Prostate gland (tissue), 2 donors: ENCODE measurements at regions not wholly inside any gene's neighbourhood (a gene's known extent, or its start where the extent isn't known, plus 50 kb on each side); places are given as distances from the start of the nearest gene placed in this dataset.
A peak's percentile ranks its signal among the peaks of the same experiment; 100 is the strongest.

Experiments
- DNase-seq: peaks from one replicate; pipeline ENCODE4 v3.0.0-alpha.2; 2019; ENCODE audit warnings: low spot score
- H3K27ac ChIP-seq, 2 donors: fragments of 200-600 bp; sonication (generic); 2 replicates each; pipeline ENCODE4 v1.5.1; 2017 to 2019
- H3K27me3 ChIP-seq: fragments of 200-600 bp; sonication (generic); replicated peaks from 2 replicates; pipeline ENCODE4 v1.5.1; 2019; ENCODE audit not compliant: insufficient read depth
- H3K36me3 ChIP-seq, 2 donors: fragments of 200-600 bp; sonication (generic); 1 replicate in 1 of 2; 2 replicates in 1 of 2; pipeline versions ENCODE4 v1.5.1 to v1.8.1; 2017 to 2019
- H3K4me1 ChIP-seq: fragments of 200-600 bp; sonication (generic); replicated peaks from 2 replicates; pipeline ENCODE4 v1.5.1; 2019
- H3K4me3 ChIP-seq, 2 donors: fragments of 200-600 bp; sonication (generic); 2 replicates each; pipeline ENCODE4 v1.5.1; 2017 to 2019
- H3K9me3 ChIP-seq: fragments of 200-600 bp; sonication (generic); 2 replicates; pipeline ENCODE4 v1.5.1; 2017
- POLR2A ChIP-seq: fragments of 450-650 bp; IDR thresholded peaks from one replicate; pipeline ENCODE4 v1.6.1; 2016; ENCODE audit warnings: antibody characterized with exemption, mild to moderate bottlenecking
- POLR2AphosphoS5 ChIP-seq: sonication (generic); formaldehyde crosslinking; IDR thresholded peaks from one replicate; pipeline ENCODE4 v1.6.1; 2017; ENCODE audit warnings: antibody characterized with exemption
- WGBS: methylation state at CpG from one replicate; pipeline ENCODE4 v1.1.5; 2018; 5-methylcytosine and 5-hydroxymethylcytosine counted together
- intact Hi-C: fragments of 100-400 bp; cut with DNase I; formaldehyde crosslinking; loops from one replicate; pipeline ENCODE4 v1.14.2; 2022
- TF ChIP-seq, protein P1 (sequence below), 4 experiments: fragments of 200-600 bp in 2 of 4; fragments of 450-650 bp in 2 of 4; sonication (generic) in 2 of 4; IDR thresholded peaks; 1 replicate in 3 of 4; 2 replicates in 1 of 4; pipeline ENCODE4 v1.5.1; 2016 to 2019; ENCODE audit warnings: antibody characterized with exemption in 4 of 4, mild to moderate bottlenecking in 2 of 4, moderate library complexity in 2 of 4

DNA sequence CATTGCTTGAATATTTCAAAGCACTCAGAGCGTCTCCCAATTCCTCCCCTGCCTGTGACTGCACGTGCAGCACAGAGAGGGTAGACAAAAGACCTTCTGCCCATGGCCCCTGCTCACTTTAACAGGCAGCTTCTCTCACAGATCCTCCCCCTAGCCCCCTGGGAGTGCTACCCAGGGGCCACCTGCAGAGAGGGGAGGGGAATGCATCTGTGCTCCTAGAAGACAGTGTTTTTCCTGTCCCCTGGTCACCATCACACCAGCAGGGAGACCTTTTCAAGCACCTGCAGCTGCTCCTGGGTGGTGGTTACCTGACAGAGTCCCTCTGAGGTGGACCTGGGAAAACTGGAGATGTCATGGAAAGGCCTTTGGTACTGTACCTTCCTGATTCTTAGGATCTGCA, 56.7 kb upstream of the PRR23C start:
- Histone ChIP-seq H3K4me1 (no peaks in the 10 kb centered on the region), H3K4me3 (no peak overlapping the region), H3K36me3 (no peaks in the 10 kb centered on the region), H3K9me3 (no peaks in the 10 kb centered on the region), H3K27ac (no peak overlapping the region), H3K27me3 (no peaks in the 10 kb centered on the region)
- peak; percentile 2 for DNase-seq
- intact Hi-C loops: no loop called here
- TF ChIP-seq POLR2AphosphoS5: no peak
- TF ChIP-seq, protein P1, sequence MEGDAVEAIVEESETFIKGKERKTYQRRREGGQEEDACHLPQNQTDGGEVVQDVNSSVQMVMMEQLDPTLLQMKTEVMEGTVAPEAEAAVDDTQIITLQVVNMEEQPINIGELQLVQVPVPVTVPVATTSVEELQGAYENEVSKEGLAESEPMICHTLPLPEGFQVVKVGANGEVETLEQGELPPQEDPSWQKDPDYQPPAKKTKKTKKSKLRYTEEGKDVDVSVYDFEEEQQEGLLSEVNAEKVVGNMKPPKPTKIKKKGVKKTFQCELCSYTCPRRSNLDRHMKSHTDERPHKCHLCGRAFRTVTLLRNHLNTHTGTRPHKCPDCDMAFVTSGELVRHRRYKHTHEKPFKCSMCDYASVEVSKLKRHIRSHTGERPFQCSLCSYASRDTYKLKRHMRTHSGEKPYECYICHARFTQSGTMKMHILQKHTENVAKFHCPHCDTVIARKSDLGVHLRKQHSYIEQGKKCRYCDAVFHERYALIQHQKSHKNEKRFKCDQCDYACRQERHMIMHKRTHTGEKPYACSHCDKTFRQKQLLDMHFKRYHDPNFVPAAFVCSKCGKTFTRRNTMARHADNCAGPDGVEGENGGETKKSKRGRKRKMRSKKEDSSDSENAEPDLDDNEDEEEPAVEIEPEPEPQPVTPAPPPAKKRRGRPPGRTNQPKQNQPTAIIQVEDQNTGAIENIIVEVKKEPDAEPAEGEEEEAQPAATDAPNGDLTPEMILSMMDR (IDR thresholded peaks at IDR 0.05): no peak
- no peak for TF ChIP-seq POLR2A
- WGBS: 60% methylated on average over 2 of the region's 2 CpGs

DNA sequence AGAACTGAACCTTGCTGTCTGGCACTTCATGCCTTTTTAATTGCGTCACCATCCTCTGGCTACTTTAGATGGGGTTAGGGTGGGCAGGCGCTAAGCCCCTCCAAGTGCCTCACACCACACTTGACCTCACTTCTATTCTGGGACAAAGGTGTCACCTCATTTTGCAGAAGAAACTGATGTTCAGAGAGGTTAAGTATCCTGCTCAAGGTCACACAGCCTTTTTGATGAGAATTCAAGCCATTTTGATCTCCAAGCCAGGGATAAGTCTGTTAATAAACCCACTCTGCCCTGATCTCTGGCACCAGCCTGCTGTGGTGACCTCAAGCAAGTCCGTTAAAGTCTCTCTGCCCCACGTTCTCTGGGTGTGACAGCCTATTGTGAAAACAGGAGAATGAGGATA, 58.8 kb upstream of the PRR23C start:
- Histone ChIP-seq H3K4me1 (no peaks in the 10 kb centered on the region), H3K27ac (no peak overlapping the region), H3K27me3 (no peaks in the 10 kb centered on the region), H3K36me3 (no peaks in the 10 kb centered on the region), H3K4me3 (no peak overlapping the region), H3K9me3 (no peaks in the 10 kb centered on the region)
- intact Hi-C loops: no loop called here
- WGBS: 92% methylated on average over 4 of the region's 4 CpGs
- TF ChIP-seq POLR2A (no peak), POLR2AphosphoS5 (no peak)
- TF ChIP-seq, protein P1 (IDR thresholded peaks at IDR 0.05): no peak
- DNase-seq: no peak

DNA sequence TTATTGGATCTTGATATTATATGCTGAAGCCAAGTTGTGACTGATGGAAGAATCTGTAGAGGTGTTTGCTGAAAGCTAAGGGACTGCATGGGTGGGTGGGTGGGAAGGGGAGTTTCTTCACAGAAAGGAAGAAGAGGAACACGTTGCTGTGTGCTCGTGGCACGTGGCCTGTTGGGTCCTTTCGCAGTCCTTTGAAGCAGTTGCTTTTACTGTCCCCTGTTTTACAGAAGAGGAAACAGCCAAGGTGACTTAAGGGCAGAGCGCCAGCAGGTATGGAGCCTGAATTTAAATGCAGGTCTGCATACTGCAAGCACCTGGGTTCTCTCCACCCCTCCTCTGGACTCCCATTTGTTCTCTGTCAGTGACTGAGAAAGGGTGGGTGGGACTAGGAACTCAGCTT, 59.4 kb upstream of the PRR23C start:
- intact Hi-C loops: no loop called here
- TF ChIP-seq, protein P1 (IDR thresholded peaks at IDR 0.05): no peak
- TF ChIP-seq POLR2A (no peak), POLR2AphosphoS5 (no peak)
- H3K4me3 ChIP-seq: no peak overlapping the region
- no peaks in the 10 kb centered on the region for H3K4me1 ChIP-seq
- peak; percentile 2 for DNase-seq
- no peaks in the 10 kb centered on the region for H3K9me3 ChIP-seq
- no peaks in the 10 kb centered on the region for H3K27me3 ChIP-seq
- no peak overlapping the region for H3K27ac ChIP-seq
- WGBS: 55% methylated on average over 5 of the region's 5 CpGs
- no peaks in the 10 kb centered on the region for H3K36me3 ChIP-seq

DNA sequence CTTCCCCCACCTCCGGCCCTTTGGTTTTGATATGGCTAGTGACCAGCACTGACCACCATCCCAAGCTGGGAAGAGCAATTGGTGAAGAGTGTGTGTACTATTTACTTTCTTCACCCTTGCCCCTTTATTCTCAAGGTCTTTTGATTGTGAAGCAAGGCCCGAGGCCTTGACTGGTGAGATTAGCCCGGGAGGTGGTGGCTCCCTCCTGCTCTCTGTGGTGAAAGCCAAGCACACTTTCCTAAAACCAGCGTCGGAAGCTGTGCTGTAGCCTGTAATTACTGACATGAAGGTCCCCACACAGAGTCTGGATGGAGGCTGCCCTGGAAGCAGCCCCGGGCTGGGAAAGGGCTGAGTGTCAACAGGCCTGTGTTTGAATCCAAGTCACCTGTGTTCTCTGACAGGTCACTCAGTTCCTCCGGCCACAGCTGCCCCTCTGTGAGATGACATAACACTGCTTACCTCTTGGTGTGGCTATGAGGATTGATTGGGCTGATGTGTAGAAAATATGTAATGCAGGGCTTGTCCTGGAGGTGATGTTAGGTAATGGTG, 60.5 kb upstream of the PRR23C start:
- no peak for DNase-seq
- Histone ChIP-seq H3K4me3 (no peak overlapping the region), H3K27me3 (no peaks in the 10 kb centered on the region), H3K4me1 (no peaks in the 10 kb centered on the region), H3K36me3 (no peaks in the 10 kb centered on the region), H3K9me3 (no peaks in the 10 kb centered on the region), H3K27ac (no peak overlapping the region)
- TF ChIP-seq POLR2AphosphoS5 (no peak), POLR2A (no peak)
- TF ChIP-seq, protein P1 (IDR thresholded peaks at IDR 0.05): no peak
- 81% methylated on average over 7 of the region's 7 CpGs for WGBS
- intact Hi-C loops: no loop called here
